NB4 (cell line): ENCODE measurements at regions not wholly inside any gene's neighbourhood (a gene's known extent, or its start where the extent isn't known, plus 50 kb on each side); places are given as distances from the start of the nearest gene placed in this dataset.

ENCODE experiments used
- POLR2A ChIP-seq: IDR thresholded peaks from 2 replicates; pipeline ENCODE4 v1.6.1; 2011; ENCODE audit warnings: mild to moderate bottlenecking; ENCODE audit not compliant: insufficient read length; ENCODE audit errors: extremely low read depth
- TF ChIP-seq, protein P1 (sequence below): IDR thresholded peaks from one replicate; pipeline ENCODE4 v1.5.1; 2012; ENCODE audit warnings: low read depth, low read length
- TF ChIP-seq, protein P2 (sequence below): IDR thresholded peaks from 2 replicates; pipeline ENCODE4 v1.6.1; 2011; ENCODE audit warnings: low read depth, low read length

DNA sequence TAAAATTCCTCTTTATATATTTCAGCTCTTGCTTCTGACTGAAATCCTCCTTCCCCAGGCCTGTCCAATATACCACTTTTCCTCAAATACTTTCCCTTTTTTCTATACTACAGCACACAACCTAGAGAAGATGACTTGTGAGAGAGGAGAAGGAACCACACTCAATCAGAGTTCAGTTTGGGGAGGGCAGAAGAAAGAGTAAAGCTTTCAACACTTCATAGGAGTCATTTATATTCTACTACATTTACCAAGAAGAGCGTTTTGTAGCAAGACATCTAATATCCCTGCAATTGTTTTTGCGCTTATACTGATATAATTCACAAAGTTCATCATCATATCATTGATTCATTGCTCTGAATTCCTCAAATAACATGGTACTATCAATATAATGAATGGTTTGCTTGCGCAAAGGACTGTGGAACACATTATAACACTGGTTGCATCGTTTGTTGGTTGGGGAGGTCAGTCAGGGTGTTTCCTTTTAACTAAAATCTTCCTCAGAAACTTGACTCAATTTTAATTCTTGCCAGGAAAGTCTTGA is 792.5 kb upstream of the CELF2 start:
- TF ChIP-seq, protein P1, sequence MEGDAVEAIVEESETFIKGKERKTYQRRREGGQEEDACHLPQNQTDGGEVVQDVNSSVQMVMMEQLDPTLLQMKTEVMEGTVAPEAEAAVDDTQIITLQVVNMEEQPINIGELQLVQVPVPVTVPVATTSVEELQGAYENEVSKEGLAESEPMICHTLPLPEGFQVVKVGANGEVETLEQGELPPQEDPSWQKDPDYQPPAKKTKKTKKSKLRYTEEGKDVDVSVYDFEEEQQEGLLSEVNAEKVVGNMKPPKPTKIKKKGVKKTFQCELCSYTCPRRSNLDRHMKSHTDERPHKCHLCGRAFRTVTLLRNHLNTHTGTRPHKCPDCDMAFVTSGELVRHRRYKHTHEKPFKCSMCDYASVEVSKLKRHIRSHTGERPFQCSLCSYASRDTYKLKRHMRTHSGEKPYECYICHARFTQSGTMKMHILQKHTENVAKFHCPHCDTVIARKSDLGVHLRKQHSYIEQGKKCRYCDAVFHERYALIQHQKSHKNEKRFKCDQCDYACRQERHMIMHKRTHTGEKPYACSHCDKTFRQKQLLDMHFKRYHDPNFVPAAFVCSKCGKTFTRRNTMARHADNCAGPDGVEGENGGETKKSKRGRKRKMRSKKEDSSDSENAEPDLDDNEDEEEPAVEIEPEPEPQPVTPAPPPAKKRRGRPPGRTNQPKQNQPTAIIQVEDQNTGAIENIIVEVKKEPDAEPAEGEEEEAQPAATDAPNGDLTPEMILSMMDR: no peak
- TF ChIP-seq POLR2A: no peak
- TF ChIP-seq, protein P2, sequence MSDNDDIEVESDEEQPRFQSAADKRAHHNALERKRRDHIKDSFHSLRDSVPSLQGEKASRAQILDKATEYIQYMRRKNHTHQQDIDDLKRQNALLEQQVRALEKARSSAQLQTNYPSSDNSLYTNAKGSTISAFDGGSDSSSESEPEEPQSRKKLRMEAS: no peak
